ENCODE measurements at regions not wholly inside any gene's neighbourhood (a gene's known extent, or its start where the extent isn't known, plus 50 kb on each side); places are given as distances from the start of the nearest gene placed in this dataset.

GRCh38 chr4:136009258-136009832 lies 1522.9 kb downstream of the PCDH18 start:
- TF ChIP-seq, protein P1, sequence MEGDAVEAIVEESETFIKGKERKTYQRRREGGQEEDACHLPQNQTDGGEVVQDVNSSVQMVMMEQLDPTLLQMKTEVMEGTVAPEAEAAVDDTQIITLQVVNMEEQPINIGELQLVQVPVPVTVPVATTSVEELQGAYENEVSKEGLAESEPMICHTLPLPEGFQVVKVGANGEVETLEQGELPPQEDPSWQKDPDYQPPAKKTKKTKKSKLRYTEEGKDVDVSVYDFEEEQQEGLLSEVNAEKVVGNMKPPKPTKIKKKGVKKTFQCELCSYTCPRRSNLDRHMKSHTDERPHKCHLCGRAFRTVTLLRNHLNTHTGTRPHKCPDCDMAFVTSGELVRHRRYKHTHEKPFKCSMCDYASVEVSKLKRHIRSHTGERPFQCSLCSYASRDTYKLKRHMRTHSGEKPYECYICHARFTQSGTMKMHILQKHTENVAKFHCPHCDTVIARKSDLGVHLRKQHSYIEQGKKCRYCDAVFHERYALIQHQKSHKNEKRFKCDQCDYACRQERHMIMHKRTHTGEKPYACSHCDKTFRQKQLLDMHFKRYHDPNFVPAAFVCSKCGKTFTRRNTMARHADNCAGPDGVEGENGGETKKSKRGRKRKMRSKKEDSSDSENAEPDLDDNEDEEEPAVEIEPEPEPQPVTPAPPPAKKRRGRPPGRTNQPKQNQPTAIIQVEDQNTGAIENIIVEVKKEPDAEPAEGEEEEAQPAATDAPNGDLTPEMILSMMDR (IDR thresholded peaks at IDR 0.05) = no peak
- no peak for TF ChIP-seq POLR2AphosphoS5 (IDR thresholded peaks at IDR 0.05; ENCODE audit: low read depth, low read length)
- TF ChIP-seq, protein P2, sequence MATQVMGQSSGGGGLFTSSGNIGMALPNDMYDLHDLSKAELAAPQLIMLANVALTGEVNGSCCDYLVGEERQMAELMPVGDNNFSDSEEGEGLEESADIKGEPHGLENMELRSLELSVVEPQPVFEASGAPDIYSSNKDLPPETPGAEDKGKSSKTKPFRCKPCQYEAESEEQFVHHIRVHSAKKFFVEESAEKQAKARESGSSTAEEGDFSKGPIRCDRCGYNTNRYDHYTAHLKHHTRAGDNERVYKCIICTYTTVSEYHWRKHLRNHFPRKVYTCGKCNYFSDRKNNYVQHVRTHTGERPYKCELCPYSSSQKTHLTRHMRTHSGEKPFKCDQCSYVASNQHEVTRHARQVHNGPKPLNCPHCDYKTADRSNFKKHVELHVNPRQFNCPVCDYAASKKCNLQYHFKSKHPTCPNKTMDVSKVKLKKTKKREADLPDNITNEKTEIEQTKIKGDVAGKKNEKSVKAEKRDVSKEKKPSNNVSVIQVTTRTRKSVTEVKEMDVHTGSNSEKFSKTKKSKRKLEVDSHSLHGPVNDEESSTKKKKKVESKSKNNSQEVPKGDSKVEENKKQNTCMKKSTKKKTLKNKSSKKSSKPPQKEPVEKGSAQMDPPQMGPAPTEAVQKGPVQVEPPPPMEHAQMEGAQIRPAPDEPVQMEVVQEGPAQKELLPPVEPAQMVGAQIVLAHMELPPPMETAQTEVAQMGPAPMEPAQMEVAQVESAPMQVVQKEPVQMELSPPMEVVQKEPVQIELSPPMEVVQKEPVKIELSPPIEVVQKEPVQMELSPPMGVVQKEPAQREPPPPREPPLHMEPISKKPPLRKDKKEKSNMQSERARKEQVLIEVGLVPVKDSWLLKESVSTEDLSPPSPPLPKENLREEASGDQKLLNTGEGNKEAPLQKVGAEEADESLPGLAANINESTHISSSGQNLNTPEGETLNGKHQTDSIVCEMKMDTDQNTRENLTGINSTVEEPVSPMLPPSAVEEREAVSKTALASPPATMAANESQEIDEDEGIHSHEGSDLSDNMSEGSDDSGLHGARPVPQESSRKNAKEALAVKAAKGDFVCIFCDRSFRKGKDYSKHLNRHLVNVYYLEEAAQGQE (IDR thresholded peaks at IDR 0.05; ENCODE audit: insufficient read depth in 1 of 2, low read depth in 2 of 2, low read length in 1 of 2) = no peak

All from Panc1 (cell line).